Right atrium auricular region (tissue), 2 donors: ENCODE measurements at regions not wholly inside any gene's neighbourhood (a gene's known extent, or its start where the extent isn't known, plus 50 kb on each side); places are given as distances from the start of the nearest gene placed in this dataset.

ENCODE experiments used
- DNase-seq: peaks from one replicate; pipeline ENCODE4 v3.0.0-alpha.2; 2019; ENCODE audit warnings: low spot score
- H3K27ac ChIP-seq, 2 donors: fragments of 200-600 bp; sonication (generic); 1 replicate in 1 of 2; 2 replicates in 1 of 2; pipeline ENCODE4 v1.5.1; 2016 to 2019
- H3K27me3 ChIP-seq, 2 donors: fragments of 200-600 bp; sonication (generic); one replicate each; pipeline versions ENCODE4 v1.5.1 to v1.6.0; 2017 to 2019
- H3K36me3 ChIP-seq: fragments of 200-600 bp; sonication (generic); one replicate; pipeline ENCODE4 v1.5.1; 2016
- H3K4me1 ChIP-seq, 2 donors: fragments of 200-600 bp; sonication (generic); one replicate each; pipeline versions ENCODE4 v1.5.1 to v1.6.0; 2017 to 2019
- H3K4me3 ChIP-seq, 2 donors: fragments of 200-600 bp; sonication (generic); 1 replicate in 1 of 2; 2 replicates in 1 of 2; pipeline ENCODE4 v1.5.1; 2017 to 2019; ENCODE audit warnings: mild to moderate bottlenecking in 1 of 2, moderate library complexity in 1 of 2
- H3K9me3 ChIP-seq, 2 donors: fragments of 200-600 bp; sonication (generic); one replicate each; pipeline ENCODE4 v1.5.1; 2019
- CTCF ChIP-seq, 2 donors: fragments of 200-600 bp; sonication (generic); IDR thresholded peaks; one replicate each; pipeline ENCODE4 v1.5.1; 2019; ENCODE audit warnings: antibody characterized with exemption in 2 of 2

GRCh38 chrX:69070949-69071650 is 94.2 kb downstream of the PJA1 start:
- no peaks in the 10 kb centered on the region for H3K9me3 ChIP-seq
- H3K36me3 ChIP-seq, result no peaks in the 10 kb centered on the region
- H3K4me1 ChIP-seq, result peaks cover 0 to 3% of the 10 kb centered on the region in 2 donors
- no peak overlapping the region for H3K4me3 ChIP-seq
- no peaks in the 10 kb centered on the region for H3K27me3 ChIP-seq
- peak overlapping the region; percentile 26 to 53 for H3K27ac ChIP-seq
- no peak for TF ChIP-seq CTCF (IDR thresholded peaks at IDR 0.05)
- peak; percentile 78 for DNase-seq

GRCh38 chrX:69069876-69070275 is 95.4 kb downstream of the PJA1 start:
- Histone ChIP-seq H3K27me3 (no peaks in the 10 kb centered on the region), H3K27ac (no peak overlapping the region), H3K36me3 (no peaks in the 10 kb centered on the region), H3K4me3 (no peak overlapping the region), H3K4me1 (peaks cover 0 to 3% of the 10 kb centered on the region in 2 donors), H3K9me3 (no peaks in the 10 kb centered on the region)
- DNase-seq, result no peak
- TF ChIP-seq CTCF (IDR thresholded peaks at IDR 0.05), result no peak

- peaks cover 0 to 3% of the 10 kb centered on the region in 2 donors for H3K4me1 ChIP-seq
- H3K36me3 ChIP-seq, result no peaks in the 10 kb centered on the region
- TF ChIP-seq CTCF (IDR thresholded peaks at IDR 0.05), result no peak
- H3K27ac ChIP-seq, result no peak overlapping the region
- DNase-seq, result no peak
- H3K9me3 ChIP-seq, result peaks cover 0 to 5% of the 10 kb centered on the region in 2 donors
- no peaks in the 10 kb centered on the region for H3K27me3 ChIP-seq
- no peak overlapping the region for H3K4me3 ChIP-seq
Measured at GRCh38 chrX:69069086-69069445, 96.2 kb downstream of the PJA1 start.

GRCh38 chrX:69068301-69069085 is 96.8 kb downstream of the PJA1 start:
- H3K27me3 ChIP-seq, result no peaks in the 10 kb centered on the region
- no peak overlapping the region for H3K27ac ChIP-seq
- H3K36me3 ChIP-seq, result no peaks in the 10 kb centered on the region
- DNase-seq, result no peak
- H3K9me3 ChIP-seq, result peaks cover 0 to 8% of the 10 kb centered on the region in 2 donors
- H3K4me3 ChIP-seq, result no peak overlapping the region
- no peak for TF ChIP-seq CTCF (IDR thresholded peaks at IDR 0.05)
- peaks cover 0 to 3% of the 10 kb centered on the region in 2 donors for H3K4me1 ChIP-seq

- no peaks in the 10 kb centered on the region for H3K27me3 ChIP-seq
- no peaks in the 10 kb centered on the region for H3K36me3 ChIP-seq
- H3K4me1 ChIP-seq, result peaks cover 0 to 3% of the 10 kb centered on the region in 2 donors
- H3K4me3 ChIP-seq, result no peak overlapping the region
- no peak for DNase-seq
- H3K27ac ChIP-seq, result no peak overlapping the region
- TF ChIP-seq CTCF (IDR thresholded peaks at IDR 0.05), result no peak
- peaks cover 0 to 8% of the 10 kb centered on the region in 2 donors for H3K9me3 ChIP-seq
Measured at GRCh38 chrX:69067841-69068240, 97.4 kb downstream of the PJA1 start.
